GM23338 (cell line): ENCODE measurements at regions not wholly inside any gene's neighbourhood (a gene's known extent, or its start where the extent isn't known, plus 50 kb on each side); places are given as distances from the start of the nearest gene placed in this dataset.

ENCODE experiments used
- ATAC-seq: fragments of 200-7000 bp; cut with Tn5 transposase; 3 replicates; pipeline ENCODE4 v1.9.1; 2020
- DNase-seq: peaks from one replicate; pipeline ENCODE4 v3.0.0-alpha.2; 2015; ENCODE audit warnings: low spot score
- H2AFZ ChIP-seq: fragments of 200-600 bp; sonication (generic); 2 replicates; pipeline ENCODE4 v1.8.0; 2016; ENCODE audit warnings: antibody characterized with exemption, mild to moderate bottlenecking, moderate library complexity
- H3F3A ChIP-seq: fragments of 200-600 bp; sonication (generic); replicated peaks from 2 replicates; pipeline ENCODE4 v1.8.0; 2017; ENCODE audit warnings: antibody characterized with exemption, mixed run types, low read depth
- H3K27ac ChIP-seq: fragments of 200-600 bp; sonication (generic); 2 replicates; pipeline ENCODE4 v1.6.1; 2016; ENCODE audit warnings: low read depth
- H3K27me3 ChIP-seq: fragments of 200-600 bp; sonication (generic); 2 replicates; pipeline ENCODE4 v1.8.0; 2016; ENCODE audit warnings: mild to moderate bottlenecking, mixed run types, moderate library complexity; ENCODE audit not compliant: insufficient read depth
- H3K36me3 ChIP-seq: fragments of 200-600 bp; sonication (generic); 2 replicates; pipeline ENCODE4 v1.8.0; 2016; ENCODE audit warnings: mild to moderate bottlenecking; ENCODE audit not compliant: insufficient read depth
- H3K4me1 ChIP-seq: fragments of 200-600 bp; sonication (generic); 2 replicates; pipeline ENCODE4 v1.8.0; 2016; ENCODE audit warnings: mild to moderate bottlenecking, moderate library complexity; ENCODE audit not compliant: insufficient read depth
- H3K4me2 ChIP-seq: fragments of 200-600 bp; sonication (generic); 2 replicates; pipeline ENCODE4 v1.7.1; 2017; ENCODE audit warnings: mixed run types
- H3K4me3 ChIP-seq: fragments of 200-600 bp; sonication (generic); 2 replicates; pipeline ENCODE4 v1.6.1; 2016; ENCODE audit warnings: mixed run types
- H3K79me2 ChIP-seq: fragments of 200-600 bp; sonication (generic); replicated peaks from 2 replicates; pipeline ENCODE4 v1.8.0; 2017; ENCODE audit warnings: mild to moderate bottlenecking; ENCODE audit not compliant: insufficient read depth
- H3K9me2 ChIP-seq: fragments of 200-600 bp; sonication (generic); 2 replicates; pipeline ENCODE4 v1.8.0; 2017; ENCODE audit not compliant: insufficient read depth
- H4K20me1 ChIP-seq: fragments of 200-600 bp; sonication (generic); replicated peaks from 2 replicates; pipeline ENCODE4 v1.8.0; 2017; ENCODE audit warnings: mild to moderate bottlenecking; ENCODE audit not compliant: insufficient read depth
- H3K27ac Mint-ChIP-seq: 2 replicates; pipeline ENCODE4 v1.8.0; 2020; ENCODE audit warnings: inconsistent platforms, mild to moderate bottlenecking, moderate library complexity, mixed read lengths
- H3K27me3 Mint-ChIP-seq: 3 replicates; pipeline ENCODE4 v1.8.0; 2022; ENCODE audit warnings: low read depth, mild to moderate bottlenecking, moderate library complexity, mixed read lengths, inconsistent platforms; ENCODE audit not compliant: insufficient read depth, poor library complexity
- H3K36me3 Mint-ChIP-seq: 3 replicates; pipeline ENCODE4 v1.8.0; 2021; ENCODE audit warnings: low read depth, mild to moderate bottlenecking, inconsistent platforms, moderate library complexity, mixed read lengths
- H3K4me1 Mint-ChIP-seq: 3 replicates; pipeline ENCODE4 v1.8.0; 2020; ENCODE audit warnings: mild to moderate bottlenecking, inconsistent platforms, mixed read lengths
- H3K4me3 Mint-ChIP-seq: 3 replicates; pipeline ENCODE4 v1.8.0; 2021; ENCODE audit warnings: moderate library complexity, mild to moderate bottlenecking, inconsistent platforms, mixed read lengths
- H3K9me3 Mint-ChIP-seq: 3 replicates; pipeline ENCODE4 v1.8.0; 2020; ENCODE audit warnings: moderate library complexity, mild to moderate bottlenecking, inconsistent platforms, mixed read lengths
- CREB1 ChIP-seq: fragments of 250-450 bp; sonication (Bioruptor Pico); IDR thresholded peaks from 2 replicates; pipeline ENCODE4 v1.5.0; 2020; ENCODE audit warnings: low read depth, mild to moderate bottlenecking, moderate library complexity
- JUNB ChIP-seq: IDR thresholded peaks from one replicate; pipeline ENCODE4 v1.6.1; 2016; ENCODE audit warnings: antibody characterized with exemption; ENCODE audit not compliant: unreplicated experiment
- NANOG ChIP-seq: IDR thresholded peaks from 2 replicates; pipeline ENCODE4 v1.6.1; 2016; ENCODE audit warnings: antibody characterized with exemption, borderline replicate concordance
- ZNF114 ChIP-seq: fragments of 250-450 bp; sonication (Bioruptor Pico); IDR thresholded peaks from 2 replicates; pipeline ENCODE4 v1.5.0; 2020; ENCODE audit warnings: mild to moderate bottlenecking, moderate library complexity
- ZNF331 ChIP-seq: fragments of 250-450 bp; sonication (Bioruptor Pico); IDR thresholded peaks from 2 replicates; pipeline ENCODE4 v1.5.0; 2020; ENCODE audit warnings: low read depth, mild to moderate bottlenecking, moderate library complexity
- ZNF462 ChIP-seq: fragments of 250-450 bp; sonication (Bioruptor Pico); IDR thresholded peaks from 2 replicates; pipeline ENCODE4 v1.5.0; 2020; ENCODE audit warnings: mild to moderate bottlenecking, moderate library complexity
- TF ChIP-seq, protein P1 (sequence below): IDR thresholded peaks from one replicate; pipeline ENCODE4 v1.6.1; 2018; ENCODE audit warnings: antibody characterized with exemption; ENCODE audit not compliant: unreplicated experiment

DNA sequence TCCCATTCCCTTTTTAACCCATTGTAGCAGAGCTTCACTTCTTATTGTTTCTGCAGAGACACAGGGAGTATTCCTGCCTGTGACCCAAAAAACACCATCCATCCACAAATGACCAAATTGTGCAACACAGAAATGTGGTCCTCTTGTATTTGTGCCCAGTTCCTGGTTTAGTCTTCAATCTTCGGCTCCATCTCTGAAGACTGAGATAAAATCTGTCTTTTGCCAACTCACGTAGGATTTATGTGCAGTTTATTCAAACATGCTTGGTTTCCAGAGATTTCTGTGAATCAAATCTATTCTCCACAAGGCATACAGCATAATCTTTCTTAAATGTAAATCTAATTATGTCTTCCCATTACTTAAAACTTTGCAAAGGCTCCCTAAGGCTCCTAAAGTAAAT lies 307.0 kb downstream of the AASDHPPT start:
- Histone ChIP-seq H3K79me2 (no peaks in the 10 kb centered on the region), H3K4me3 (no peak overlapping the region), H3F3A (no peaks in the 10 kb centered on the region), H3K27ac (no peak overlapping the region), H3K36me3 (no peaks in the 10 kb centered on the region), H3K9me2 (peaks cover 6% of the 10 kb centered on the region; the same call in 1 of the 2 replicates), H3K27me3 (no peaks in the 10 kb centered on the region), H2AFZ (peak overlapping the region; percentile 75; the same call in 1 of the 2 replicates), H3K4me2 (no peak overlapping the region), H4K20me1 (no peaks in the 10 kb centered on the region), H3K4me1 (no peaks in the 10 kb centered on the region)
- peaks cover 15% of the 10 kb centered on the region for H3K9me3 Mint-ChIP-seq
- no peak overlapping the region for H3K4me3 Mint-ChIP-seq
- no peak for ATAC-seq
- H3K4me1 Mint-ChIP-seq = no peaks in the 10 kb centered on the region
- no peaks in the 10 kb centered on the region for H3K36me3 Mint-ChIP-seq
- no peak overlapping the region for H3K27ac Mint-ChIP-seq
- DNase-seq = no peak
- TF ChIP-seq, protein P1, sequence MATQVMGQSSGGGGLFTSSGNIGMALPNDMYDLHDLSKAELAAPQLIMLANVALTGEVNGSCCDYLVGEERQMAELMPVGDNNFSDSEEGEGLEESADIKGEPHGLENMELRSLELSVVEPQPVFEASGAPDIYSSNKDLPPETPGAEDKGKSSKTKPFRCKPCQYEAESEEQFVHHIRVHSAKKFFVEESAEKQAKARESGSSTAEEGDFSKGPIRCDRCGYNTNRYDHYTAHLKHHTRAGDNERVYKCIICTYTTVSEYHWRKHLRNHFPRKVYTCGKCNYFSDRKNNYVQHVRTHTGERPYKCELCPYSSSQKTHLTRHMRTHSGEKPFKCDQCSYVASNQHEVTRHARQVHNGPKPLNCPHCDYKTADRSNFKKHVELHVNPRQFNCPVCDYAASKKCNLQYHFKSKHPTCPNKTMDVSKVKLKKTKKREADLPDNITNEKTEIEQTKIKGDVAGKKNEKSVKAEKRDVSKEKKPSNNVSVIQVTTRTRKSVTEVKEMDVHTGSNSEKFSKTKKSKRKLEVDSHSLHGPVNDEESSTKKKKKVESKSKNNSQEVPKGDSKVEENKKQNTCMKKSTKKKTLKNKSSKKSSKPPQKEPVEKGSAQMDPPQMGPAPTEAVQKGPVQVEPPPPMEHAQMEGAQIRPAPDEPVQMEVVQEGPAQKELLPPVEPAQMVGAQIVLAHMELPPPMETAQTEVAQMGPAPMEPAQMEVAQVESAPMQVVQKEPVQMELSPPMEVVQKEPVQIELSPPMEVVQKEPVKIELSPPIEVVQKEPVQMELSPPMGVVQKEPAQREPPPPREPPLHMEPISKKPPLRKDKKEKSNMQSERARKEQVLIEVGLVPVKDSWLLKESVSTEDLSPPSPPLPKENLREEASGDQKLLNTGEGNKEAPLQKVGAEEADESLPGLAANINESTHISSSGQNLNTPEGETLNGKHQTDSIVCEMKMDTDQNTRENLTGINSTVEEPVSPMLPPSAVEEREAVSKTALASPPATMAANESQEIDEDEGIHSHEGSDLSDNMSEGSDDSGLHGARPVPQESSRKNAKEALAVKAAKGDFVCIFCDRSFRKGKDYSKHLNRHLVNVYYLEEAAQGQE = no peak
- TF ChIP-seq JUNB = no peak
- TF ChIP-seq NANOG = no peak
- no peak for TF ChIP-seq CREB1 (CRISPR knock-in tag)
- no peak for TF ChIP-seq ZNF331 (CRISPR knock-in tag)
- H3K27me3 Mint-ChIP-seq = peaks cover 4% of the 10 kb centered on the region

- no peak for ATAC-seq
- TF ChIP-seq ZNF114 (CRISPR knock-in tag) = no peak
- TF ChIP-seq ZNF331 (CRISPR knock-in tag) = no peak
- TF ChIP-seq CREB1 (CRISPR knock-in tag) = no peak
- TF ChIP-seq, protein P1 = no peak
- no peak for TF ChIP-seq ZNF462 (CRISPR knock-in tag)
- no peak for TF ChIP-seq NANOG
Measured at GRCh38 chr11:106386519-106386918, 309.1 kb downstream of the AASDHPPT start.

More at GRCh38 chr11:106386519-106386918, 309.1 kb downstream of the AASDHPPT start:
- 0 out of 2 replicates have a peak overlapping the region, but pooled peaks have one; percentile 69 for H2AFZ ChIP-seq
- H3K4me2 ChIP-seq = no peak overlapping the region
- Mint-ChIP-seq H3K4me3 (no peak overlapping the region), H3K9me3 (peaks cover 18% of the 10 kb centered on the region), H3K27ac (no peak overlapping the region), H3K4me1 (peaks cover 7% of the 10 kb centered on the region; the same call in 2 of the 3 replicates), H3K36me3 (no peaks in the 10 kb centered on the region), H3K27me3 (peaks cover 2% of the 10 kb centered on the region)
- no peaks in the 10 kb centered on the region for H3F3A ChIP-seq
- peaks cover 16% of the 10 kb centered on the region for H3K4me1 ChIP-seq
- H3K4me3 ChIP-seq = no peak overlapping the region
- no peaks in the 10 kb centered on the region for H4K20me1 ChIP-seq
- H3K9me2 ChIP-seq = peaks cover 6% of the 10 kb centered on the region; the same call in 1 of the 2 replicates
- no peaks in the 10 kb centered on the region for H3K79me2 ChIP-seq
- DNase-seq = no peak
- H3K27ac ChIP-seq = no peak overlapping the region
- H3K27me3 ChIP-seq = no peaks in the 10 kb centered on the region
- no peaks in the 10 kb centered on the region for H3K36me3 ChIP-seq
